Uterus (tissue), 2 donors: ENCODE measurements at regions not wholly inside any gene's neighbourhood (a gene's known extent, or its start where the extent isn't known, plus 50 kb on each side); places are given as distances from the start of the nearest gene placed in this dataset.

Experiments
- CTCF ChIP-seq, 4 experiments: fragments of 200-600 bp in 2 of 4; fragments of 450-650 bp in 2 of 4; sonication (generic) in 2 of 4; IDR thresholded peaks; one replicate each; pipeline ENCODE4 v1.5.1; 2016 to 2019; ENCODE audit warnings: antibody characterized with exemption in 4 of 4, mild to moderate bottlenecking in 2 of 4, moderate library complexity in 1 of 4
- POLR2A ChIP-seq, 2 donors: fragments of 450-650 bp; IDR thresholded peaks; one replicate each; pipeline ENCODE4 v1.6.1; 2016; ENCODE audit warnings: antibody characterized with exemption in 2 of 2, mild to moderate bottlenecking in 1 of 2, moderate library complexity in 1 of 2

GRCh38 chr21:15212206-15212605 lies 147.4 kb upstream of the NRIP1 start:
- TF ChIP-seq CTCF (IDR thresholded peaks at IDR 0.05), result no peak
- TF ChIP-seq POLR2A (IDR thresholded peaks at IDR 0.05), result no peak
